HG02840 (cell line): ENCODE measurements at regions not wholly inside any gene's neighbourhood (a gene's known extent, or its start where the extent isn't known, plus 50 kb on each side); places are given as distances from the start of the nearest gene placed in this dataset.
"Not testable (repeated sequence)": the region's sequence is repeated elsewhere in the genome, so short reads cannot be mapped to it uniquely, and the experiment has no call there.

Experiments
- ATAC-seq: cut with Tn5 transposase; IDR thresholded peaks from one replicate; pipeline ENCODE4 v1.9.1; 2021; ENCODE audit warnings: mild to moderate bottlenecking, moderate library complexity, moderate number of reproducible peaks; ENCODE audit not compliant: unreplicated experiment, low FRiP score

GRCh38 chr2:87685558-87685957, 62.3 kb upstream of the PLGLB2 start:
- not testable (repeated sequence) for ATAC-seq

- ATAC-seq: not testable (repeated sequence)
Observed at GRCh38 chr2:87686873-87687549, 60.9 kb upstream of the PLGLB2 start.

GRCh38 chr2:87687550-87688270, 60.2 kb upstream of the PLGLB2 start:
- not testable (repeated sequence) for ATAC-seq

GRCh38 chr2:87691899-87692592, 55.8 kb upstream of the PLGLB2 start:
- ATAC-seq: not testable (repeated sequence)

- ATAC-seq: not testable (repeated sequence)
Observed at GRCh38 chr2:87692914-87693313, 55.0 kb upstream of the PLGLB2 start.

GRCh38 chr2:87693882-87694281, 54.0 kb upstream of the PLGLB2 start:
- ATAC-seq: not testable (repeated sequence)

GRCh38 chr2:87695596-87696323, 52.1 kb upstream of the PLGLB2 start:
- not testable (repeated sequence) for ATAC-seq
